Stimulated activated CD8-positive, alpha-beta memory T cell treated with anti-CD3 and anti-CD28 coated beads, Interleukin-4, amount 100 ng/mL, for 24 hours (primary cell): ENCODE measurements at regions not wholly inside any gene's neighbourhood (a gene's known extent, or its start where the extent isn't known, plus 50 kb on each side); places are given as distances from the start of the nearest gene placed in this dataset.
"Not testable (repeated sequence)": the region's sequence is repeated elsewhere in the genome, so short reads cannot be mapped to it uniquely, and the experiment has no call there.

ENCODE experiments used
- DNase-seq: peaks from one replicate; pipeline ENCODE4 v3.0.0-alpha.2; 2020; ENCODE audit warnings: low read depth

DNA sequence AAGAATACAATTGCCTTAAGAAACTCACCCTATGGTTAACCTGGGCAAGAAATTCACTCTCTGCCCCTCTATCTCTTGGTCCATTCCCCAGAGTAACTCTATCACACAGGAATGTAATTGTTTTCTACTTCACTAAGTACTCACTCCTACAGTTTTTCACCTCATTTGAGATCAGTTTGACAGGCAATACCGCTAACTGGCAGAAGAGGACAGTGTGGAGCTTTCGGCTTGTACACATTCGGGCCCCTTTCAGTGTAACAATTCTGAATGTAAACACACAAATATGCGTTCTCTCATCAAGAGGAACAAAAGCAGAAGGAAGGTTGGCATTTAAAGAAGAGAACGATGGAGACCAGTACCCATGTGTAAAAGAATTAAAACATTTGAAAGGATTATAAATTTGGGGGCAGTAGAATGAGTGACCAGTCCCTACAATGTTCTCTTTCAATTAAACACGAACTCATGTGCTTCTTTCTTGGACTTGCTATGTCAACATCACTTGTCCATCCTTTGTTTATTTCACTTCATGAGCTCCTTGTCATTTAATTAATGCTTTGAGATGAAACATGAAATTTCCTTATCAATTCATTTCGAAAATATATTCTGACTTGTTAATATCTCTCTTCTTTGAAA is 188.5 kb upstream of the GRAMD2B start:
- no peak for DNase-seq

DNA sequence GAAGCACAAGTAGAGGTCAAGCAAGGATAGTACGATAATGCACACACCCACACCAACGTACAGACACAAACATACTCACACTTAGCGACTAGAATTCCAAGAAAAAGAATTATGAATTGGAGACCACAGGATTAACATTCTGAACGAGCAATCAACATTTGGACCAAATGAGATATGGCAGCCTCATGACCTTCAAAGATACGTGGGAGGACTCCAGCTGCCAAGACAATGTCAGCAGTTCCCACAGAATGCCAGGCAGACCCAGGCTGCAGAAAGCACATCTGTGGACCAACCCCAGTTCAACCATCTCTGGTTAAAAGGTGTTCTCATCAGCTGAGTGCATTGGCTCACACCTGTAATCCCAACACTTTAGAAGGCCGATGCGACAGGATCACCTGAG is 187.6 kb upstream of the GRAMD2B start:
- no peak for DNase-seq

DNA sequence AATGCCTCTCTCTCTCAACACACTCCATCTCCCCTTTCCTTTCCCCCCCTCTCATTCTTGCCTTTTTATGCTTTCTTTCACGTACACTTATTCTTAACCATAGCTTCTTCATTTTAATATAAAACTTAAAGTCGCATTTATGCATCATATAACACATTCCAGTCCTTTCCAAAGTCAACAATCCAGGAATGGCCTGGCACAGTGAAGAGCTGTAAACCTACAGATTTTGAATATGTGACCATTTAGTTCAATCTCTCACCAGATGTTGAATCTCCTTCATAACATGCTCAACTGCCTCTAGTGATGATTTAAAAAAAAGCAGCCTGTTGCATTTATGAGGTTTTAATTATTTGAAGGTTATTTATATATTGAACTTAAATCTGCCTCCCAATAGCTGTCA is 186.2 kb upstream of the GRAMD2B start:
- no peak for DNase-seq

DNA sequence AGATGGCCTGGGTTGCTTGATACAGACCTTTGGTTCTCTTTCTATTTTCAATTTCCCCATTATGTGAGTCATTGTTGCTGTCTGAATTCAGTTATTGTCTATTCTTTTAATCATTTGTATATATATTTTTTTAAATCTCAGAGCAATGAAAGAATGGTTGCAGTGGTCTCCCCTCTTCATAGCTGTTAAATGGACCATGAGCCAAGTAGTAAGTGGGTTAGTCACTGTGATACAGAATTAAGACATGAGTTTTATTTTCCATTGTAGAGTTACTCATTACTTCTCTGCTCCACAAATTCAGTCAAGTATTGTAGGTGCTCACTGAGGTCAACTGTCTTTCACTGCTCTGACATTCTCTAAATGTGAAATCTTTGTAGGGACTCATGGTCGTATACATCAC is 174.6 kb upstream of the GRAMD2B start:
- no peak for DNase-seq

DNA sequence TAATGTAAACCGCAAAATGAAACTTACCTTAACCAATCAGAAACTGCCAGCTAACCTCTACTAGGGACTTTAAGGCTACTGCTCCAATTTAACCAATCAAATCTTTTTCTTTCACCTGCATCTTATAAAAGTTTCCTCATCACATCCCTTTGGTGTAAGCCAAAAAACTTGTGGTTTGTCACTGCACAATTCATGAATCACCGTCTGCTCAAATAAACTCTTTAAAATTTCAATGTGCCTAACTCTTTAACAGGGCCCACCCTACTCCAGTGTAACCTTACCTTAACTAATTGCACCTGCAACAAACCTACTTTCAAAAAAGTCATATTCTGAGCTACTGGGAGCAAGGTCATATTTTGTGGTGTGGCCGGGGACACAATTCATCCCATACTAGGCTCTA is 172.2 kb upstream of the GRAMD2B start:
- no peak for DNase-seq

DNA sequence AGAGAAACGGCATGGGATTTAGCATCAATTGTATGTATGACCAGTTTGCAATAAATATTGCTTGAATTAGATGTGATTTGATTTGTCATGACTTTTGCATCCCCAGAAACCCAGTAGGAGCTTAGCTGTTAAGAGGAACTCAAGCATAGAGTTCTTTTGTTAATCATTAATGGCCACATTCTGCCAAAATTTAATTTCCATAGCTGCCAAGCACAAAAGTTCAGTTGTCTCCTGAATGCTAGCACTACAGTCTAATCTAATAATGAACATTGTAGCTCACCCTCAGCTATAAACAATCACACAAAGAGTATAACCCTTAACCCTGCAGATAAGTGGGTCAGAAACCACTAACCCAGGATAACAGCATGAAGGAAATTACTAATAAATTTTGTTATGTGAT is 169.8 kb upstream of the GRAMD2B start:
- DNase-seq, result no peak

DNA sequence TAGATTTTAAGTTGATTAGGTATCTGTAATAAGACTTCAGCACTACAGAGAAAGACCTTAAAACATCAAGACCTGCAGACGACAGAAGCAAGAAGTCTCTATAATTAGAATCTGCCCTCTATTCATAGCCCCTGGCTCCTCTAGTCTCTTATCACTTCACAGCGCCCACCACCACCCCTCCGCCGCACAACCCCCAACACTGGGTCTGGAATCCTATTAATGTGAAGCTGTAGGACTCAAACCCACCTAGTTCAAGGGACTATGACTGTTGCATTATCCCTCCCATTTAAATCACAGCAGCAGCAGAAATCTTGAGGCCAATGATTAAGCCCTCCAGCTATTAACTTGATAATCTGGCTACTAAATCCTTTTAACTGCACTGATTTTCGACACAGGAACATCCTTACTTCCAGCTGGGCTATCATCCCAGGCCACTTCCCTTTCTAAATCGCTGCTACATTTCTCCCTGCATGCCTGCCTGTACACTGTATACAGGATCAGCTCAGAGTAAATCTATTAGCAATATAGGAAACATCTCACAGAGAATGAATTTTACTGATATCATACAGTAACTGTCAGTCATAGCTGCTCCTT is 159.5 kb upstream of the GRAMD2B start:
- DNase-seq, result no peak

DNA sequence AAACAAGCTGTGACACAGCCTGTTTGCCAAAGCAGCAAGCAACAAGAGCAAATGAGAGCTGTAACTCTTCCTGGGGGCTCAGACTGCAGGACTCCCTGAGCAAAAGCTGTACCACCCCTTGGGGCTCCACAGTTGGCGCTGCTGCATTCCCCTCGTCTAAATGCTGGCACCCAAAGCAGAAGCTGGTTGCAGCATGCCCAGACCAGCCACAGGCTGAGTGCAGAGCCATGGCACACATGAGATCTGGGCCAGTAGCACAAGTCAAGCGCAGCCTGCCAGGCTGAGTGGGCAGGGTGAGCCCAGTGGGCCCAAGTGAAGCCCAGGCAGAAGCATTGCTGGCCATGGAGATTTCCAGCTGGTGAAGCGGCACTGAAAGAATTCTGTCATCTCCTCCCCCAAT is 157.3 kb upstream of the GRAMD2B start:
- DNase-seq, result no peak

DNA sequence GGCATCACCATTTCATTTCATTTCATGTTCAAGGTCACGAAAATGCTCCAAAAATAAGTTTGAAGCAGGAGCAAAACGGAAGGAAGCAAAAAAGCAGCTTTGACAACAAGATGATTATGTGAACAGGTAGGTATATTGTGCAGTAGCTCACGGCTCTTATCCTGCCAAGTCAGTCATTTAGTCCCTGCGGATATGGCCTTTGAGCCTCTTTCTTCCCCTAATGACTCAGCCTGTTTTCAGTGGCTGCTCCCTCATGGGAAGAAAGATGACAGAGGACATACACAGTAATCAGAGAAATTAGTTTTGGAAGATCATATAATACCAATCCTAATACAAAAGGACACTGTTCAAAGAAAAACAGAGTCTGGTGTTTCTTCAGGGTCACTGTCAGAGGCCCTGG is 155.8 kb upstream of the GRAMD2B start:
- no peak for DNase-seq

DNA sequence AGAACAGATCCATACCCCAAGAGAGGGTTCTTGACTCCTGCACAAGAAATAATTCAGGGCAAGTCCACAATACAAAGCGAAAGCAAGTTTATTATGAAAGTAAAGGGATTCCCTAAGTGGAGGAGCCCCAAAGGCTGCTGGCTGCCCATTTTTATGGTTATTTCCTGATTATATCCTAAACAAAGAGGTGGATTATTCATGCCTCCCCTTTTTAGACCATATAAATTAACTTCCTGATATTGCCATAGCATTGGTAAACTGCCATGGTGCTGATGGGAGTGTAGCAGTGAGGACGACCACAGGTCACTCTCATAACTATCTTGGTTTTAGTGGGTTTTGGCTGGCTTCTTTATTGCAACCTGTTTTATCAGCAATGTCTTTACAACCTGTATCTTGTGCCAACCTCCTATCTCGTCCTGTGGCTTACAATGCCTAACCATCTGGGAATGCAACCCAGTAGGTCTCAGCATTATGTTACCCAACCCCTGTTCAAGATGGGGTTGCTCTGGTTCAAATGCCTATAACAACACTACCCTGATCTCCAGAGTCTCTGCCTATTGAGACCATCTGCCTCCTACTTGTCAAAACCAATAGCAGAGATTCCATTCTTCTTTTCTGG is 154.4 kb upstream of the GRAMD2B start:
- no peak for DNase-seq

DNA sequence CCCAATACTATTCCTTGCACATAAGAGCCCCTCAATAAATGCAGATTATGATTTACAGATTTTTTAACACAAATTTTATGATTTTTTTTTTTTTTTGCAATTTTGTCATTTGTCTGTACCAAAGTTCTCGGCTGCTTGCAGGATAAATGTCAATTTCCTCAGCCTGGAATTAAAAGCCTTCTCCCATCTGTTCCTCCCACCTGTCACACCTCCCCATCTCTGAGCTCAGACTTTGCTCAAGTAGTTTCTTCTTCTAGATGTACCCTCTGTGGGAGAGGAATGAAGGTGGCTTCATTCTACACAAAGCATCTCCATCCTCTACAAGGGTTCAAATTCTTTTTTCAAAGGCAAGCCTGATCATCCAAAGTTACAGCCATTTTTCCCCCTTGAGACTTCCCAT is 153.7 kb upstream of the GRAMD2B start:
- DNase-seq, result no peak

DNA sequence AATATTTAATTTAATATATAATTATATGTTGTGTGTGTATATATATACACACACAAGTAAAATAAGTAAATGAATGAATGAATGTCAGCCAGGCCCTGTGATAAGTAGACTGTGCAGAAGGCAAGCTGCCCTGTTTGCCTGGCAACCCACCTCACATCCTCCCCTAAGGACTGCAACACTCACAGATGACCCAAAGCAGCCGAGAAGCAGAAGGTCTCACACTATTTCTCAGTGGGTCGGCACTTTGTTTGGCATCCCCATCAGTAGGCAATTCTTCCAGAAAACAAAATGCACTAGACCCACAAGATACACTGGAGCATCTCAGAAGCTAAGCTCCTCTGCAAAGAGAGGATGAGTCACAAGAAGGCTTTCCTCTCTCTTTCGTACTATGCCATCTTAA is 152.1 kb upstream of the GRAMD2B start:
- DNase-seq, result no peak

DNA sequence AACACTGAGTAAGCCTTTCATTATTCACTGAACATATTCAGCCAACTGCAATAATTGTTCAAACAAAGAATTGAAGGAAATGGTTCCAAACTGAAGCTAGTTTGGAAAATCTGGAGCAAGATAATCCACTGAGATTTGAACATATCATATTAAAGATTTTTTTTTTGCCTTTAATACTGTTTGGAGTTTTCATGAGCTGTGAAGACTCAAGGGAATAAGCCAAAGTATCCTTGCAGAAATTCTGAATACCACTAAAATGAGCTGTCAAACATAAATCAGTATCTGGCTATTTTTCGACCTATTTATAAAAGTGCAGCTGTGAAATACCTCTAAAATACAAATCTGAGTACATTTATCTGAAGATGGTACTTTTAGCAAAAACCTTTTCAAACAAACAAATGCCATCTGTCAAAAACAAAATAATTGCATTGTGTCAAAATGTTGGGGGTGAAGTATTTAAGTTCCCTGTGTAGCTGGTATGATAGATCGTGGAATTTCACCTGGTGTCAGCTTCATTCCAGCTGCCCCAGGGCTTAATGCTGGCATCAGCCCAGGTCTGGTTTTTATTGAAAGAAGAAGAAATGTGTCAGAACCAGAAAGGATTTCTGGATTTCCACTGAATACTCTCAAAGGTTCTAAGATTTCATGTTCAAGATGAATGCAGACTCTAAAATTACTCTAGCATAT is 149.0 kb upstream of the GRAMD2B start:
- no peak for DNase-seq

DNA sequence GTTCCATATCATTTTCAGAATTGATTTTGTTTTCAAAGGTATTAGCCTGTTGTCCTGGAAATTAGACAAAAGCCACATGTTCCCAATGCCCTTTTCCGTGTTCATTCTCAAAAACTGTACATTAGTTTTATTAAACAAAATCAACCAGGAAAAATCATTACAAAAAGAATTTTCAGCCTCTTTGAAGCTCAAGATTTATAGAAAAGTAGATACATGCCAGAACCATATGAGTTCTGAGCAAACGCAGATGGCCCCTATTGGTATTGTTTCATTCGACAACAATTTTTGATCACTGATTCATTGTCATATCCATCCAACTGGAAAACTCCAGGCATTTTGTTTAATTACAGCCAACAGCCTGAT is 148.5 kb upstream of the GRAMD2B start:
- DNase-seq, result no peak

DNA sequence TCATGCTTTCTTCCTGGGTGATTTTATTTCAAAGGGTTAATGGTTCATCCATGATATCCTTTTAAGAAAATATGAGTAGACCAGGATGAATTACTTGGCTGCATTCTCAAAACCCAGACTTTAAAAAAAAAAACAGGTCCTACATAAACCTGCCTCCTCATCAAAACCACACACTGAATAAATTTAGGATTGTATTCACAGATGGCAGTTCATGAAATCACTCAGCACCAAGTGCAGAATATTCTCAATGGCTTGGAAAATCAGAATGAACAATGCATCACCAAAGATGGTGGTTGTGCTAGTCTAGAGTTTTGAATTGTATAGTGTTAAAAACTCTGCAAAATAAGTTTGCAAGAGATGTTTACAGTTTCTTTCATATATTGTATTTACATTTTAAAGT is 145.4 kb upstream of the GRAMD2B start:
- no peak for DNase-seq

DNA sequence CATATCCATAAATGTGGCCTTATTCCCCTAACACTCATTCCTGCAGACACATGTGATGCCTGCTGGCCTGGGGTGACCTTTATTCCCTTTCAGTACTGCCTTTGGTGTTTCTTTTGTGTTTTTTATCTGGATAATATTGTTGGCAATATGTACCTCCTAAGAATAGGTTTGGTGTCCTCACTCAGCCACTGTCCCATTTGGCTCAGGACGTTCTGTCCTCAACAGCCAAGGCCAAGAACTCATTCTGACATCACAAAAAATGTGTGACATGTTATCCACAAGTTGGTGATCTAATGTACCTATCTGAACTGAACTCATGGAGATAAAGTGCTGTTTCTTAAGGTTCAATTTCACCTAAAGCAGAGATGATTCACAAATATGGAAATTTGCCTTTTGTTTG is 142.9 kb upstream of the GRAMD2B start:
- no peak for DNase-seq

DNA sequence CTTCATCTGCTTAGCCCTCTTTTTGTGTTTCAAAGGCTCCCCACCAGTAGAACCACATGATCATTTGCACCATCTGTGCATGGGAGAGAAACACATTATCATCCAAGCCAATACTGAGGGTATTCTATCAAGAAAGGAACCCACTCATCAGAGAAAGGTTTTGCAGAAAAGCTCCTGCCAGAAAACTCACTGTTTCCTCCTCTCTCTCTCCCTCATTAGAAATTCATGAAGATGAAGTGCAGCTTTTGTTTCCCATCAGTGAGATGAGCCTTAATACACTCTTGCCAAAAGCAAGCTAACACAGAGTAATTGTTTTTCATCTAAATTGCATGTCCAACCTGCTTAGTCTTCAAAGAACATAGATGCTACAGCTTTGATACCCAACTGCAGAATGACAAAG is 142.4 kb upstream of the GRAMD2B start:
- DNase-seq, result no peak

DNA sequence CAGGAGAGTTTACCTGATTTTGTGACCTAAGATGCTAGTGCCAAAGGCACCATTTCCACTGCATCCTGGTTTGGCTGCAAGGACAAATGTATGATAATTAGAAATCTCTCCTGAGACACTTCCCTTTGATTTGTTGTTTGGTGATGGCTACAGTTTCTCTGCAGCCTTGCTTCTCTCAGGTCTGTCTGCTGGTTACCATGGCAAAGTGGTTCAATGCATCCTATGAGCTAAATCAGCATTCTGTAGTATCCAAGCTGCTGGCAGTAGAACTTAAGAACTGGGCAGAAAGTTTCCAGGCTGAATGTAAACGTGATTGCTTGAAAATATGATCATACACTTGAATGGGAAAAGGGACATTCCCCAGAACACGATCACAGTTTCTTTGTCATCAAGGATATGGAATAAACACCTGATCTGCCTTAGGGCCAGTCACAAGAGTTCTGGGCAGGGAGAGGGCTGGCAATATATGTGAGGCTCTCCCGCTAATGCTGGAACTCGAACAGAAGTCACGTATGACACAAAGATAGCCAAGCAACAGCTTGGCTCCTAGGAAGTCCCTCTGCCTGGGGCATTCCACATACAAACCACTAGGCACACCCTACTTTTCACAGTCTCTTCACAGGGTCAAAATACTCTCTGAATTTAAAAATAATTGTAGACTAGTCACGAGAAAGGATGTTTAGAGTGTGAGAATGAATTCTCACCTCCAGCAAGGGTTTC is 138.1 kb upstream of the GRAMD2B start:
- DNase-seq, result no peak

DNA sequence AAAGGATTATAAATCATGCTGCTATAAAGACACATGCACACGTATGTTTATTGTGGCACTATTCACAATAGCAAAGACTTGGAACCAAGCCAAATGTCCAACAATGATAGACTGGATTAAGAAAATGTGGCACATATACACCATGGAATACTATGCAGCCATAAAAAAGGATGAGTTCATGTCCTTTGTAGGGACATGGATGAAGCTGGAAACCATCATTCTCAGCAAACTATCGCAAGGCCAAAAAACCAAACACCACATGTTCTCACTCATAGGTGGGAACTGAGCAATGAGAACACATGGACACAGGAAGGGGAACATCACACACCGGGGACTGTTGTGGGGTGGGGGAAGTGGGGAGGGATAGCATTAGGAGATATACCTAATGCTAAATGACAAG is 127.1 kb upstream of the GRAMD2B start:
- DNase-seq, result not testable (repeated sequence)

DNA sequence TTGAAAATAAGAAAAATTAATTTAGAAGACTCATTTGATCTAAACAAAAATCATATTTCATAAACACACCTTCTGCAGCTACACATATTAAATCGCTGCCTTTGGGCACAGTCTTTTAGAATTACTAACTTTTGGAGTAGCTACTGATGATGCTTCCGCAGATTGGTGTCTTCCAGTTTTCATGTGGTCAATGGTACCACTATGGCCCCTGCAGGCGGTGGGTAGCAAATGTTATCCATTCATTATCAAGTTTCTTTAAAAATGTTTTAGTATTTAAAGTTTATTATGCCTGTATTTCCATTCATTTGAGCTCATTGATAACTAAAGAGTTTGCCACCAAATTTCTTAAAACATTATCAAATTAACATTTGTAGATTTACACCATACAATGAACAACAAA is 122.9 kb upstream of the GRAMD2B start:
- DNase-seq, result no peak

DNA sequence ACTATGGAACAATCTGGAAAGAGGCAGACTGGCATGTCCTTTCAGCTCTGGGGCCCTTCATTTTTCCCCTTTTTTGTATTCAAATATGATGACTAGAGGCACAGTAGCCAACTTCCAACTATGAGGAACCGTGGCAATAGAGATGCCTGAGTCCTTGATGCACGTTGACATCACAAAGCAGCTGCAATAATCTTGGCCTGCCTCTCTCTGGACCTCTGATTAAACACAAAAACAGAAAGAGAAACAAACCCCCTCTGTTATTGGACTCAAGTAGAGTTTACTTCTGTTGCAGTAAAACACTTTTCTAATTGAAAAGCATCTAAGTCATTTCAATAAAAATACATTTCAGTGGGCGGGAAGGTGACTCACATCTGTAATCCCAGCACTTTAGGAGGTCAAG is 122.2 kb upstream of the GRAMD2B start:
- no peak for DNase-seq

DNA sequence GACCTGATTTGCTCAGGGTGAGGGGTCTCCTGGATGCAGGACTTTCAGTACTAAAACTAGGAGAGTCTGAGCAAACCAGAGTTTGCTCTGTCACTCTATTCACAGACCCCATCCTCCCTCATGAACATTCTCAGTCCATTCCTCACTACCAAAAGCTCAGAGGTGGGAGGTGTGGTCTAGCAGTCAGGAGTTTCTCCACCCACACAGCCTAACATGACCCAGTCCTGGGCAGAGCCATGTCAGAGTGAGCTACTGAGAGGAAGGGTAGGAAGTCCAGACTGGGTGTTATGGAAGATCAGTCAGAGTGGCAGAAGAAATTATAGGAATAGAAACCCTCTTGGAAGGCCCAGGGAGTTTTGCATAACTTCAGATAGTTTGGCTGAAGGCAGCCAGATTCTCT is 113.3 kb upstream of the GRAMD2B start:
- DNase-seq, result no peak

DNA sequence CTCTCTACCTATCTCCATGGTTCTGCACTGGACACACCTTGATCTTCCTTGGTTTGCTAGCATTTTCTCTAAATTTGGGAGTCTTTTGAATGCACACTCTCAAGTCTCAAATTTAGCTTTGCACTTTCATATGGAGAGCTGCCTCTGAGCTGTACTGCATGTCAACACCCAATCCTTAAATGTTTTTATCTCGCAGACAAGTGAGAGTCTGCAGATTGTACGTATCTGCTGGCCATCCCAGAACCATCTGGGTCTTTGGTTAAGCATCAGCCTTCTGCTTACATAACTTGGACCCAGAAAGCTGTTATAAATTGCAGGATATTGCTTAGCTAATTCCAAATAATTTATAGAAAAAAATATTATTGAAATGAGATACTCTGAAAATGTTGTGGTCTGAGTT is 111.4 kb upstream of the GRAMD2B start:
- no peak for DNase-seq
